HPDE6-E6E7 (cell line): ENCODE measurements at regions not wholly inside any gene's neighbourhood (a gene's known extent, or its start where the extent isn't known, plus 50 kb on each side); places are given as distances from the start of the nearest gene placed in this dataset.
"Not testable (repeated sequence)": the region's sequence is repeated elsewhere in the genome, so short reads cannot be mapped to it uniquely, and the experiment has no call there.

Experiments
- DNase-seq: peaks from one replicate; pipeline ENCODE4 v3.0.0; 2011; ENCODE audit warnings: missing footprints; ENCODE audit errors: extremely low spot score

DNA sequence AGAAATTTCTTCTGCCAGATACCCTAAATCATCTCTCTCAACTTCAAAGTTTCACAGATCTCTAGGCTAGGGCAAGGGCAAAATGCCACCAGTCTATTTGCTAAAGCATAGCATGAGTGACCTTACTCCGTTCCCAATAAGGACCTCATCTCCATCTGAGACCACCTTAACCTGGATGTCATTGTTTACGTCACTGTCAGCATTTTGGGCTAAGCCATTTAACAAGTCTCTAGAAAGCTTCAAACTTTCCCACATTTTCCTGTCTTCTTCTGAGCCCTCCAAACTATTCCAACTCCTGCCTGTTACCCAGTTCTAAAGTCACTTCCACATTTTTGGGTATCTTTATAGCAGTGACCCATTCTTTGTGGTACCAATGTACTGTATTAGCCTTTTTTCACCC is 259.2 kb upstream of the KITLG start:
- no peak for DNase-seq

DNA sequence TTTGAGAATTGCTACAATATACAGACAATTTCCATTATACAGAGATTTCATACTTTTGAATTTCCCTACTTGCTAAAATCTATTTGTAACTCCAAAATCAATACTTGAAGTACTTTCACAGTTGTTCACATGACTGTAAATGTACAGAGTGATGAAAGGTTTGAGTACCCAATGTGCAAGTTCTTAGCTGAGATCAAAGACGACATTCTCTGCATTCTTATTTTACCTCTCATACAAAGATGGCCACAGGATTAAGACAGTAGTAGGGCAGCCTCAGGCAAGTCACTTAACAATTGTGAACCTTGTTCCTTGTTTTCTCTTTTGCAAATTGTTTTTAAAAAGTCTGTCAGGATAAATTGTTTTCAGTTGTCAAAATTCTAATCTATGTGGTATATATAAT is 255.9 kb upstream of the KITLG start:
- DNase-seq, result no peak

DNA sequence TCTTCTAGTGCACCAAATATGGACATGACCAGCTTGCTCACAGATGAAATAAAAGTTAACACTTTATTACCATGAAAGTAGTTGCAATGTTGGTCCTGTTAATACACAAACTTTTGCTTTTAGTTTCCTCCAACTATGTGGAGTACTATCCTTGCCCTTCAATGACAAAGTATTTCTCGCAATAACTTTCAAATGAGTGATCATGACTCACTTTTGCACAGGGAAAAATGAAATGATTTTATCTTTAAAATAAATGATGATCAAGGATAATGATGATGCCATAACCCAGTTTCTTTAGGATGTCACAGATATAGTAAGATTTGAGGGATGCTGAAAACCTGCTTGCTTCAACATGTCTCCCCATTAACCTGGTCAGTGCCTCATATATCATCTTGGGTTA is 254.0 kb upstream of the KITLG start:
- no peak for DNase-seq

DNA sequence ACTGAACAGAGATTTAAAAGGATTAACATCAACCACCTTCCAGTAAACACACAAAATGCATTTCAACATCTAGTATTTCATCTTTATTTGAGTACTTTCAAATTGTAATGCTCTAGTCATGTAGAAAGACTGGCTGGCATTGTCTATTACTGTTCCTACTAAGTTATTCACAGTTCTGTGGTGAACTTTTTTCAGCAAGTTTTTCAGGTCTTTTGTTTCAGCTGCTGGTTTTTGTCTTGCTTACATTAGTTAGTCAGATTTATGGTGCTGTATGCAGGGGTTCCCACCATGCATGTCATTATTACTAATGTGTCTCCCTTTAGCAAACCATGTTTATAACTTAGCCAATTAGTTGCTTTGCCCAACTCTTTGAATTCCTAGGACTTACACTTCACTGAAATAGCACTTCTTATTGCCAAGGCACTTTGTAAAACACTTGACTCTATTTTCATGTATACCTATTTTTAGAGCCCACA is 253.4 kb upstream of the KITLG start:
- no peak for DNase-seq

DNA sequence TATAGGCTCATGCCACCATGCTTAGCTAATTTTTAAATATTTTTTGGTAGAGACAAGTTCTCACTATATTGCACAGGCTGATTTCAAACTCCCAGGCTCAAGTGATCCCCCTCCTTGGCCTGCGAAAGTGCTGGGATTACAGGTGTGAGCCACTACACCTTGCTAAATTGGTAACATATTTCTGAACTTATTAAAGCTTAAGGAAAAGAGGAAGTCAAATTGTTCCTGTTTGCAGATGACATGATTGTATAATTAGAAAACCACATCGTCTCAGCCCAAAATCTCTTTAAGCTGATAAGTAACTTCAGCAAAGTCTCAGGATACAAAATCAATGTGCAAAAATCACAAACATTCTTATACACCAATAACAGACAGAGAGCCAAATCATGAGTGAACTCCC is 248.3 kb upstream of the KITLG start:
- not testable (repeated sequence) for DNase-seq

DNA sequence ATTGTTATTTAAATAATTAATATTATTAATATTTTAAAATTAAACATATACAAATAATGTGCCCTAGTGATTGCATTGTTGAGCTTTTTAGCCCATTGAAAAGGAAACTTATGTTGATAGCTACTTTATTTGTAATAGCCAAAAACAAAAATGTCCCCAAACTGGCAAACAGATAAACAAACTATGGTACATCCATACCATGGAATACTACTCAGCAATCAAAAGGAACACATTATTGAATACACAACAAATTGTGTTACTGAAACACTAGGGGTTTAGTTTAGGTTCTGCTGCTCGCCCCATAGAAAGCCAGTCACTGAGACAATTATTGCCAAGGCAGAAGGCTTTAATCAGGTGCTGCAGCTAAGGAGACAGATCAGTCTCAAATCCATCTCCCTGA is 239.7 kb upstream of the KITLG start:
- no peak for DNase-seq

DNA sequence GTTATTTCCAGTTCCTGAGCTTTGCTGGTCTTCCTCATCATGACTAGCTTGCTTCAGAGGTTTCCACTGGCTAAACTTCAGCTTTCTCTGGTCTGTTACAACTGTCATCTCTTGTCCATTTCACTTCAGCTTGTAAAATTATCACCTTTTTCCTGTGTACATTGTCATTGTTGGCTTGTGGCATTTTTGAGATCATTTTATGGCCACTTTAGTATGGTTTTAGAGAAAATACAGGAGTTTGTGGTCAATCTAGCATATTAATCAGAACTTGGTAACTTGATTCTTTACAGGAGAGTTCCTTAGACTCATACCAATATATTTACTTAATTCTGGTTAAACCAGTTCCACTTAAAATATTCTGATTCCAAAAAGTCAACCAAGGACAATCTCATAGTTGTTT is 235.9 kb upstream of the KITLG start:
- DNase-seq, result peak; percentile 15

DNA sequence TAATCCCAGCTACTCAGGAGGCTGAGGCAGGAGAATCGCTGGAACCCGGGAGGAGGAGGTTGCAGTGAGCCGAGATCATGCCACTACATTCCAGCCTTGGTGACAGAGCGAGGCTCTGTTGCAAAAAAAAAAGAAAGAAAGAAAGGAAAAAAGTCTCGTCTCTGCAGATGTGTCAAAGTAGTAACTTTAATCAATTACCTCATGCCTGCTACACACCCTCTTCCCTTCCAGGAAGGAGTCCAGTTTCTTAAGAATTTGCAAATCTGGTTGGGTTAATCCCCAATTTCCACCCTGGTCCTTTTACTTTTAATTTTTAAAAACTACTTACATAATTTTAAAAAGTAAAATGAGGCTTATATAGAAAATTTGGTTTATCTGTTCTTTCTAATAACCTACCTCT is 234.5 kb upstream of the KITLG start:
- DNase-seq, result no peak

DNA sequence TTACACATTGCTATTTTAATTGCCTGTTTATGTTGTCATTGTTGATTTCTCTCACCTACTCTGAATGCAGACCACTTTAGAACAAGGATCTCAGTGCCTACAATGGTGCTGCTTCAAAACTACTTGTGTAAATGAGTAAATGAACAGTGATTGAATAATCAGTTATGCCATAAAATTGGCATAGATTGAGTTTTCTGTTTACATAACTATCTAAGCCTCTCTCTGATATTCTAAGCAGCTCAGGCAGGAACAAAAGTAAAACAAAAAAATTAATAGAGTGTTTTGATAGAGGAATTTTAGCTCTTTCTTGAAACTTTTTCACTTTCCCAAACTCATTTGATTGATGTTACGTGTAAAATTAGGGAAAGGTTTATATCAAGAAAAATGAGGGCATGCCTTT is 232.3 kb upstream of the KITLG start:
- no peak for DNase-seq

DNA sequence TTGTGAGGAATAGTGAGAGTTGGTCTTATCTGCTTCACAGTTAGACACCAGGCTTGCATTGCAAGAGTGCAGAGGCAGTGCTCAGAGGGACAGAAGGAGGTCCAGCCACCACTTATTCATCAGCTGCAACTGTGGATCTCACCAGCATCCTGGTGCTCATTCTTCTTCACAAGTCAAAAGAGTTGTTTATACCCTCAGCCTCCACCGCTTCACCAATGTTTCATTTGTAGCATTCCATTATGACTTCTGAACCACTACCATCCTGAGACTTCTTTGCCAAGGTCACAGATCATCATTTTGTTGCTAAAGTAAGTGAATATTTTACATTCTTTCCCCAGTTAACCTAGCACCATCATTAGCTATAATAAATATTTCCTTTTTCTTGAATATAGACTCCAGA is 230.5 kb upstream of the KITLG start:
- no peak for DNase-seq

DNA sequence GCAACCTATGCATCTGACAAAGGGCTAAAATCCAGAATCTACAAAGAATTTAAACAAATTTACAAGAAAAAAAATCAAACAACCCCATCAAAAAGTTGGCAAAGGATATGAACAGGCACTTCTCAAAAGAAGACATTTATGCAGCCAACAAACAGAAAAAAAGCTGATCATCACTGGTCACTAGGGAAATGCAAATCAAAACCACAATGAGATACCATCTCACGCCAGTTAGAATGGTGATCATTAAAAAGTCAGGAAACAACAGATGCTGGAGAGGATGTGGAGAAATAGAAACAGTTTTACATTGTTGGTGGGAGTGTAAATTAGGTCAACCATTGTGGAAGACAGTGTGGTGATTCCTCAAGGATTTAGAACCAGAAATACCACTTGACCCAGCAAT is 229.6 kb upstream of the KITLG start:
- not testable (repeated sequence) for DNase-seq

DNA sequence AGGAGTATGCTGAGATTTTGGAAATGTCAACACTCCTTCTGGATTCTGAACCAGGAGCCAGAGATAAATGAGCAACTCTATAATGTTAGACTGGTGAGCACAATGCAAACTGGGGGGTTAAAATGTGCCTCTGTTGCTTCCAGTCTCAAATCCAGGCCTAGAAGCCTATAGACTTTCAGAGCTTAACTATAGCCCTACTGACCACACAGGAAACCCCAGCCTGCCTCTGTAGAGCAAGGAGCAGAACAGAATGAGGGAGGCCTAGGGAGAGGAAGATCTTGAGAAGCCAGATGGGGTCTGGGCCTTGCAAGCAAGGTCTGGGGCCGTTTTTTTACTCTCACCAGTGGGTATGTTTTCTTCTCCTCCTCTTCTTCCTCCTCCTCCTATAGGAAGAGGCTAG is 225.4 kb upstream of the KITLG start:
- DNase-seq, result no peak

DNA sequence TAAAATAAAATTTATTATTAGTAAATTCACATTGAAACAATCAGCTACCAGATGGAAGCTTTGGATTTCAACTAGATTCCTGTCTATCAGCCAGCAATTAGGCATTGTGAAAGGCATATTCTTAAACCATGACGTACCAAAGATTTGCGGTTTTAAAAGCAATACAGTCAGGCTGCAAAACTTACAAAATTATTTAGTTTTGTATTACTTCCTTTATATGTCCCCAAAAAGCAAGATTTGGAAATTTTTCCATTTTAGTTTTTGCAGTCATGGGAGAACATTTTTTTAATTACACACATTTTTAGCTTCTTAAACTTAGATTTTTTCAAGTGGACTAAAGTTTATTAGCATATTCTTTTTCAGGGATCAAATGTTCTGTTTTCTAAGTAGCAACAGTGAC is 225.0 kb upstream of the KITLG start:
- DNase-seq, result no peak

DNA sequence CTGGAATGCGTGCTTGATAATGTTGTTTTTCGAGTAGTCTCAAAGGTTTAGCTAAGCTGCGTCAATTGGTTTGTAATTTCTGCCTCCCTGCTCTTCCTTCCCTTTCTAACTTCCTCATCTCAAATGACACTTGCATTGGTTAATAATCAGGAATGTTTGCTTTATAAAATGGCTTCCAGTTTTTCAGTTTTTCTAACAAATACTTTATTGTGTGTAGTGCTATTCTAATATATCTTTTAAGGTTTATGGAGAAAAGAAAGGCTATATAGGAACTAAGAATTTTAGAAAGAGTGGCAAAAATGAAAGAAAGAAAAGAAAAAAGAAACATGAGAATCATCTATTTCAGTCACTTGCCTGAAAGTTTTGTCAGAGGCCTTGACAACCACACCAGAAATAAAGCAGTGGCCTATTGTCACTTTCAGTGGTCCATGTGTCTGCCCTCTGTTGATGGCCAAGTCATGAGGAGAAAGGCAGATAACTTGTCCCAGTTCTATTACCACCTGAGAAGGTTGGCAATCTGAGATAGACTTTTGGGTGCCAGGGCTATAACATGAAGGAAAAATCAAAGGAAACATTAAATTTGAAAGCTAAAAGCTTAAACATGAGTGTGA is 221.9 kb upstream of the KITLG start:
- no peak for DNase-seq

DNA sequence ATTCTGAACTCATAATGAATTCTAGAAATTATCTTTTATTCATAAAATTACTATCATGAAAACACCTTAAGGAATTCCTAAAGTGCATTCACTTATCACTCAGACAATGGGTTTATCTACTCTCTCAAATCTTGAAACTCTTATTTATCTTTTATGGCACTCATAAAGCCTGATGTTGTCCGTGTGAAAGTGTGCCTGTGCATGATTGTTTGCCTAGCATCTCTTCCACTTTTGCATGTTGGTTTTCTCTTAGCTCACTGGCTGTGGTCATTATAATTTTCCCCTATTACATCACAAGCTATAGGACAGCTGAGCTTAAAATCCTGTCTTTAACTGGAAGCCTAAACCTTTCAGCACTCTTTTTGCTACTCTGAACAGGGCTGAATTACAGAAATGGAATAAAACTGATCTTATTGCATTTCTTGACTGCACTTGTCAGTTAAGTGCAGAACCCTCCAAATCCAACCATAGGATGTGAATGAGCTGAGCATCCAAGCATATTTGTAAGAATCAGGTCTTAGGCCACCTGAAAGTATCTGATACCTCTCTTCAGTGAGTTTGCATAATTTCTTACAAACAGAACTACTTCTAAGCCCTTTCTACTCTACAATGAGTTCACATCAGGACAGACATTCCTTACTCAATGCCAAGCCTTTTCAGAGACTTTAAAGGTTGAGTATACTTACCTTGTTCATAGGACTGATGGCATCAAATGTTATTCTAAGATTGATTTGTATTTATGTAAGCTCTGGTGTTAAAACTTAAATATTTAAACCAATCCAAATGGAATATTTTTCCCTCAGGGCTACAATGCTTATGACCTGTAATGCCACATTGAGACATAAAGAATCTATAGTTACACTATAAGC is 221.2 kb upstream of the KITLG start:
- no peak for DNase-seq

DNA sequence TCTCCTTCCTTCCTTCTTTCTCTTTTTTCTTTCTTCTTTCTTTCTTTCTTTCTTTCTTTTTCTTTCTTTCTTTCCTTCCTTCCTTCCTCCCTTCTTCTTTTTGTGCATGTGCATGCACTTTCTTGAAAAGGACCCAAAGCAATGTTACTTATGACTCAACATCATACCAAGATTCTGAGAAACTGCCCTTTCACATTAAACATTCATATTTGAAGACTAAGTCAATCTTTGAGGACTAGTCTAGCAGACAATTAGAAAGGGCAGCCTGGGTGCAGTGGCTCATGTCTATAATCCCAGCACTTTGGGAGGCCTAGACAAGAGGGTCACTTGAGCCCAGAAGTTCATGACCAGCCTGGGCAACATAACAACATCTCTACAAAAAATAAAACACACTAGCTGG is 212.8 kb upstream of the KITLG start:
- DNase-seq, result no peak

DNA sequence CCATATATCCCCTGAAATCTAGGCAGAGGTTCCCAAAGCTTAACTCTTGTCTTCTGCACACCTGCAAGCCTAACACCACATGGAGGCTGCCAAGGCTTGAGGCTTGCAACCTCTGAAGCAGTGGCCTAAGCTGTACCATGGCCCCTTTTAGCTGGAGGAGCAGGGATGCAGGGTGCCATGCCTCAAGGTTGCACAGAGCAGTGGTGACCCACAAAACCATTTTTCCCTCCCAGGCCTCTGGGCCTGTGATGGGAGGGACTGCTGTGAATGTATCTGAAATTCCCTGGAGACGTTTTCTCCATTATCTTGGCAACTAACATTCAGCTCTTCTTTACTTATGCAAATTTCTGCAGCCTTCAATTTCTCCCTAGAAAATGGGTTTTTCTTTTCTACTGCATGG is 210.0 kb upstream of the KITLG start:
- no peak for DNase-seq

DNA sequence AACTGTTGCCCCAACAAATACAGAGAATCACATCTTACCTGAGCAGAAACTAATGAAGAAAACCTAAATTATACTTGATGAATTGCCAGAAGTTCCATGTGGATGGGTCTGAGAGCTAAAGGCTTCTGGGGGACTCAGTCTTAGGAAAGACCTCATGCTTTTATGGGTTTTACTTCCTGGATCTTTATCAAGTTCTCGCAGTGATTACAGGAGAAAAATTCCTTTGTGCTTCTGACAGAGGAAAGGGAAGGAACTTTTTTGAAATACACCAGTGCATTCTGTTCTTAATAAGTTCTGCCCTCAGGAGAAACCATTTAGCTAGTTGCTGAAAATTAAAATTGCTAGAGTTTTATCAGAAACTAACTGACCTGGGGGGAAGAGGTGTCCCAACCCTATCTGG is 203.9 kb upstream of the KITLG start:
- no peak for DNase-seq

DNA sequence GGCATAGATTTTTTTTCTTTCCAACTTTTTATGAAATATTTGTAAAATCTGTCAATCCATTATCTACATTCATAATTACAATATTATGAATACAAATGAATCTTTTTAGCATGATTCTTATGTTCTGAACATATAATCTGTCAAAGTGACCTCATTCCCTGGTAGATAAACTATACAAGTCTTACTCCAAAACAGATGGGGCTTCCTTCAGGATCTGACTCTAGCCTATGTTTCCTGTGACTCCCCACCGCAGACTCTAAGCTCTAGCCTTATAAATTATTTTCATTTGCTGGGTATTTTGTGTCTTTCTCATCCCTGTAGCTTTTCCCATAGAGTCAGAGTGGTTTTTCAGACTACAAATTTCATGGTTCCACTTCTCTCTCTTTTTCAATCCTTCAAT is 202.1 kb upstream of the KITLG start:
- DNase-seq, result no peak

DNA sequence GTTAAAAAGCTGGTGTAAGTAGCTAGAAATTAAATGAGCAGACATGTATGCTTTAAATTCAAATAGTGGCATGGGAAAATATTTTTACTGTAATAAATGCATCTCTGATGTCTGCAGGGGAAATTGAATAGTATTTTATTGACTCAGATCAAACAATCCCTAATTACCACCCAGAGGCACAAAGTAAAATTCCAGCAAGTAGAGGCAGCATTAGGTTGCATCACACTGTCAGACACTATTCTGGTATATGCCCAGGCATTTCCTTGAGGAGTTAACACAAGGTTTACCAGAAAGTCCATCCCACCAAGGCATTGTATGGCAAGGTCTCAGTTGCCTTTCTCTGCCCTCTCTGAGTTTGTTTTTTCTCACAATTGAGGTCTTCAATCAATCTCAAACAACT is 201.6 kb upstream of the KITLG start:
- no peak for DNase-seq

DNA sequence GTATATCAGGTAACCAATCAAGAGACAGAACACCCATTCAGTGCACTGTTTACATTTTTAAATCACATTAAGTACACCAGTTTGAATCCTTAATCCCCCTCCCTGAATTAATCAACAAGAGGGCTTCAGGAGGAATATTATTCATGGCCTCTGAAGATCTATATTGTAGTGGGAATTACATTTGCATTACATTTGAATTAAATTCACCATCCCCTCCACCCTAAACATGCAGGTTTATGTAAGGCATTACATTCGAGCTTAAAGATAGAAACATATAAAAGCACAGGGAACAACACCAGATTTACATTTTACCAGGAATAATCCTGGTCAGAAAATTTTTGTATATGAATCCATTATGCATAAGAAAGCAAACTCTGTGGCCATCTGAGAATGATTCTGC is 197.8 kb upstream of the KITLG start:
- DNase-seq, result no peak

DNA sequence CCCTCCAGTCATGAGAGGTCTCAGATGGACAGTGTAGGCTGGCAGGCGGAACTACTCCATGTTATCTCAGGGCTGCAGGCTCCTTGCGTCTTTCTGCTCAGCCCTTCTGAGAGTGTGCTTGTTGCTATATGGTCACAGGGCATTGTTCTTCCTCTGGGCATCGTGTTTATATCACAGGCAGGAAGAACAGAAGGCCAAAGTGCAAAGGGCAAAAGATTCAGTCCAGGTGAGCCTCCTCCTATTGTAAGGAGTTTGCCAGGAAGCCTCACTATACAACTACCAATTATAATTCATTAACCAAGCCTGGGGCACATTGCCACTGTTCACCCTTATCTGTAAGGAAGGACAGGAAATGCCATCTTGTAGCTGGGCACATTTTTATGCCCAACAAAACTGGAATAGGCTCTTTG is 195.5 kb upstream of the KITLG start:
- no peak for DNase-seq

DNA sequence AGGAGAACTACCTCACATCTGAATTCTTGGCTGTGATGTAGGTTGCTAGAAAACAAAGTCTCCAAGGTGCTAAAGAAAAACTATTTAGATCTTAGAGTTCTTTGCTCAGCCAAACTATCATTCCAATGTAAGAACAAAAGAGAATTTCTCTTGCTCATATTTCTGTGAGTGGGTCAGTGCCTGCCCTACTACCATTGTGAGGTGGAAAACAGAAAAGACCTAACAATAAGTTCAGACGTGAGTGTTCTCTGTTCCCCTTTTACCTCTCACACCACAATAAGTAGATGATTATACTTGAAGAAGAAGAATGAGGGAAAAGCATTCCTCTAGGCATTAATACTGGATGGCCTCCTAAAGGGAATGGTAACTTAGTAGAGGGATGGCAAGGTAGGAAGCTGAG is 187.4 kb upstream of the KITLG start:
- DNase-seq, result no peak
